ENCODE measurements at regions not wholly inside any gene's neighbourhood (a gene's known extent, or its start where the extent isn't known, plus 50 kb on each side); places are given as distances from the start of the nearest gene placed in this dataset.

GRCh38 chr9:88742905-88743304 is 207.9 kb downstream of the NXNL2 start:
- ATAC-seq (replicated peaks), result no peak
- no peaks in the 10 kb centered on the region for H3K36me3 Mint-ChIP-seq (ENCODE audit: low read depth)
- H3K9me3 Mint-ChIP-seq, result no peaks in the 10 kb centered on the region
- H3K27ac Mint-ChIP-seq, result no peak overlapping the region
- no peak overlapping the region for H3K4me3 Mint-ChIP-seq
- peaks cover 30% of the 10 kb centered on the region for H3K27me3 Mint-ChIP-seq
- no peaks in the 10 kb centered on the region for H3K4me1 Mint-ChIP-seq

- no peak overlapping the region for H3K4me3 Mint-ChIP-seq
- H3K27ac Mint-ChIP-seq, result no peak overlapping the region
- no peaks in the 10 kb centered on the region for H3K4me1 Mint-ChIP-seq
- H3K27me3 Mint-ChIP-seq, result peaks cover 21% of the 10 kb centered on the region
- no peaks in the 10 kb centered on the region for H3K36me3 Mint-ChIP-seq (ENCODE audit: low read depth)
- no peaks in the 10 kb centered on the region for H3K9me3 Mint-ChIP-seq
- no peak for ATAC-seq (replicated peaks)
These were observed 210.5 kb downstream of the NXNL2 start for GRCh38 chr9:88745276-88746001.

- no peak overlapping the region for H3K4me3 Mint-ChIP-seq
- no peaks in the 10 kb centered on the region for H3K4me1 Mint-ChIP-seq
- H3K36me3 Mint-ChIP-seq (ENCODE audit: low read depth), result no peaks in the 10 kb centered on the region
- H3K27me3 Mint-ChIP-seq, result peaks cover 21% of the 10 kb centered on the region
- no peaks in the 10 kb centered on the region for H3K9me3 Mint-ChIP-seq
- H3K27ac Mint-ChIP-seq, result no peak overlapping the region
- ATAC-seq (replicated peaks), result no peak
These were observed 211.2 kb downstream of the NXNL2 start for GRCh38 chr9:88746029-88746742.

- Mint-ChIP-seq H3K9me3 (no peaks in the 10 kb centered on the region), H3K4me3 (no peak overlapping the region)
- ATAC-seq (replicated peaks), result no peak
These were observed 211.9 kb downstream of the NXNL2 start for GRCh38 chr9:88746743-88747398.

GRCh38 chr9:88747768-88748167 is 212.8 kb downstream of the NXNL2 start:
- Mint-ChIP-seq H3K27ac (no peak overlapping the region), H3K9me3 (no peaks in the 10 kb centered on the region), H3K4me3 (no peak overlapping the region), H3K27me3 (peaks cover 18% of the 10 kb centered on the region), H3K4me1 (no peaks in the 10 kb centered on the region), H3K36me3 (ENCODE audit: low read depth) (no peaks in the 10 kb centered on the region)
- ATAC-seq (replicated peaks), result no peak

More at GRCh38 chr9:88746743-88747398, 211.9 kb downstream of the NXNL2 start:
- H3K36me3 Mint-ChIP-seq (ENCODE audit: low read depth), result no peaks in the 10 kb centered on the region
- no peak overlapping the region for H3K27ac Mint-ChIP-seq
- peaks cover 17% of the 10 kb centered on the region for H3K27me3 Mint-ChIP-seq
- no peaks in the 10 kb centered on the region for H3K4me1 Mint-ChIP-seq

GRCh38 chr9:88748566-88749261 is 213.7 kb downstream of the NXNL2 start:
- no peak for ATAC-seq (replicated peaks)
- Mint-ChIP-seq H3K9me3 (no peaks in the 10 kb centered on the region), H3K27ac (no peak overlapping the region), H3K36me3 (ENCODE audit: low read depth) (no peaks in the 10 kb centered on the region), H3K4me1 (no peaks in the 10 kb centered on the region), H3K27me3 (peaks cover 20% of the 10 kb centered on the region), H3K4me3 (no peak overlapping the region)

GRCh38 chr9:88749420-88749819 is 214.4 kb downstream of the NXNL2 start:
- Mint-ChIP-seq H3K27ac (no peak overlapping the region), H3K27me3 (peaks cover 19% of the 10 kb centered on the region), H3K36me3 (ENCODE audit: low read depth) (no peaks in the 10 kb centered on the region), H3K9me3 (no peaks in the 10 kb centered on the region), H3K4me1 (no peaks in the 10 kb centered on the region), H3K4me3 (no peak overlapping the region)
- no peak for ATAC-seq (replicated peaks)

- Mint-ChIP-seq H3K4me3 (no peak overlapping the region), H3K4me1 (no peaks in the 10 kb centered on the region), H3K36me3 (ENCODE audit: low read depth) (no peaks in the 10 kb centered on the region), H3K9me3 (no peaks in the 10 kb centered on the region), H3K27me3 (peaks cover 15% of the 10 kb centered on the region), H3K27ac (no peak overlapping the region)
- no peak for ATAC-seq (replicated peaks)
These were observed 215.9 kb downstream of the NXNL2 start for GRCh38 chr9:88750832-88751360.

- no peaks in the 10 kb centered on the region for H3K36me3 Mint-ChIP-seq (ENCODE audit: low read depth)
- H3K9me3 Mint-ChIP-seq, result no peaks in the 10 kb centered on the region
- no peak overlapping the region for H3K27ac Mint-ChIP-seq
- no peaks in the 10 kb centered on the region for H3K4me1 Mint-ChIP-seq
- H3K4me3 Mint-ChIP-seq, result no peak overlapping the region
- peaks cover 13% of the 10 kb centered on the region for H3K27me3 Mint-ChIP-seq
- no peak for ATAC-seq (replicated peaks)
These were observed 216.8 kb downstream of the NXNL2 start for GRCh38 chr9:88751781-88752180.

GRCh38 chr9:88753691-88754367 is 218.9 kb downstream of the NXNL2 start:
- Mint-ChIP-seq H3K4me1 (no peaks in the 10 kb centered on the region), H3K9me3 (no peaks in the 10 kb centered on the region), H3K4me3 (no peak overlapping the region), H3K36me3 (ENCODE audit: low read depth) (no peaks in the 10 kb centered on the region), H3K27me3 (peaks cover 20% of the 10 kb centered on the region), H3K27ac (no peak overlapping the region)
- ATAC-seq (replicated peaks), result no peak

- Mint-ChIP-seq H3K27ac (no peak overlapping the region), H3K4me1 (no peaks in the 10 kb centered on the region), H3K9me3 (no peaks in the 10 kb centered on the region), H3K36me3 (ENCODE audit: low read depth) (no peaks in the 10 kb centered on the region), H3K27me3 (peaks cover 24% of the 10 kb centered on the region), H3K4me3 (no peak overlapping the region)
- no peak for ATAC-seq (replicated peaks)
These were observed 219.5 kb downstream of the NXNL2 start for GRCh38 chr9:88754452-88754851.

GRCh38 chr9:88754886-88755285 is 219.9 kb downstream of the NXNL2 start:
- no peak overlapping the region for H3K27ac Mint-ChIP-seq
- no peak overlapping the region for H3K4me3 Mint-ChIP-seq
- peaks cover 28% of the 10 kb centered on the region for H3K27me3 Mint-ChIP-seq
- H3K4me1 Mint-ChIP-seq, result no peaks in the 10 kb centered on the region
- no peak for ATAC-seq (replicated peaks)
- H3K9me3 Mint-ChIP-seq, result no peaks in the 10 kb centered on the region
- no peaks in the 10 kb centered on the region for H3K36me3 Mint-ChIP-seq (ENCODE audit: low read depth)

- Mint-ChIP-seq H3K9me3 (no peaks in the 10 kb centered on the region), H3K36me3 (ENCODE audit: low read depth) (no peaks in the 10 kb centered on the region), H3K4me3 (no peak overlapping the region), H3K27ac (no peak overlapping the region), H3K27me3 (peaks cover 41% of the 10 kb centered on the region), H3K4me1 (no peaks in the 10 kb centered on the region)
- ATAC-seq (replicated peaks), result no peak
These were observed 222.5 kb downstream of the NXNL2 start for GRCh38 chr9:88757406-88758010.
